SHP77 (cell line): ENCODE measurements at regions not wholly inside any gene's neighbourhood (a gene's known extent, or its start where the extent isn't known, plus 50 kb on each side); places are given as distances from the start of the nearest gene placed in this dataset.
"Not testable (repeated sequence)": the region's sequence is repeated elsewhere in the genome, so short reads cannot be mapped to it uniquely, and the experiment has no call there.

ENCODE experiments used
- DNase-seq, 2 experiments: peaks; one replicate each; lab custom pipeline; 2025; lab: John Stamatoyannopoulos, UW

DNA sequence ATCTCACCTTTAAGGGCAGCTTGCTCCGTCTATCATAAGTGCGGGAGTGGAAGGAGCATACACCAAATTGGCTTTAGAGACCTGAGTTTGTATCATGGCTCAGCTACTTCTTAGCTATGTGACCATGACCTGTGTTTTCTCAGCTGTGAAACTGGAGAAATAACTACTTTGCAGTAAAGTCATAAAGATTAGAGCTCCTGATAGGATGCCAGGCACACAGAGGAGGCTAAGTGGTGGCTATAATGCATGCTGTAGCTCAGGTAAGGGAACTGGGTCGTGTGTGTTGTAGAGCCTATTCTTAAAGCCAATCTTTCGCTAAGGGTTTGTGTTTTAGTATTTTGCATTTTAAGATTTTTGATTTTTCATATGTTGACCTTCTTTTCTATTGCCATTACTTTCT is 451.5 kb upstream of the MAN1A1 start:
- DNase-seq = no peak

DNA sequence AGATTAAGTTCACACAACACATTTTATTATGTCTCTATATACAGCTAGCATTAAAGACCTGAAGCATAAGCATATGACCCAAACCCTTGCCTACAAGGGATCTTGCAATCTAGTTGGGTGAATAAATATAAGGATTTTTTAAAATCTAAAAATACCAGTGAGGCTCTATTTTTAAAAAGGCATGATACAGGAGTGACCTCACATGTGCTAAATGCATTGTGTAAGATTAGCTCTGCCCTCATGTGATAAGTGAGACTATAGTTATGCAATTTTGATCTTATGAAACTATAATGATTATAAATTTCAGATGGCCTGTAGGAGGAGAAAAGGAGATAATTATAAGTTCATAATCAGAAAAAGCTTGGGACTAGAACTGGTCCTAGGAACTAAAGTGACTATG is 451.0 kb upstream of the MAN1A1 start:
- DNase-seq = no peak

DNA sequence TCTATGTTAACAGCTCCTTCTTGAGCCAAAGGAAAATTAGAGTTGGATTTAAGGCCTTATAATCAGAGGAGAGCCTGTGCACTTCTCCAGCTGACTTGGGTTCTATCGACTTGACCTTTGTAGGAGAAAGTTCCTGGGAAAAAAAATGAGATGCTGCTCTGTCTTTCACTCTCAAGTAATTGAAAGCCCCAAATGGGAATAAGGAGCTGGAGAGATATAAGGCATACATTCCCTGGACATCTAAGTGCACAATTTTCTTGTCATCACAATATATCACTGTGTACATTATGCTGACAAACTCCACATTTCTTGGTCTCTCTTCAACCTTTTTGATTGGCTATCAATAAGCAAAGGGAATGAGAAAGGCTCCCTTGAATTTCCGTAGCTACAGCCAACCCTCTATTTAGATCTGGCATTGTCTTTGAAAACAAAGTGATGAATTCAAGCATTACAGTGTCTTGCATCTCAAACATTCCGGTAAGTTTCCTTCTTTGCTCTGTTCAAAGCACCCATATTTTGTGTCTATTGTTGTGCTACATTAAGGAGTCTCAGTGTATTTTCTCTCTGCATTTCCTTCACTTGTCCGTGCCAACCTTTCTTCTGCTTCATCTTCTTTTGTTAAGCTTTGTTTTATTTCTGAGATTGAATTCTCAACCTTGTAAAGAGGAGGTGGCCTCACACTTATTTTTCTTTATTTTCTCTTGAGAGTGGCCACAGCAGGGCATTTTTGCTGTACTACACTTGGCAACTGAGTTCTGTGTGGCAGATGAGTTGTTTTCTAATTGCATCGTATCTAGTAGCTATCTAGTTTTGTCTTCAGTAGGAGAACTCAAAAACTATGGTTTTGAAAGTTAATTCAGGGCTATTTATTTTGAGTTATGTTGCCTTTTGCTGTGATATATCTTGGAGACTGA is 450.3 kb upstream of the MAN1A1 start:
- no peak for DNase-seq

DNA sequence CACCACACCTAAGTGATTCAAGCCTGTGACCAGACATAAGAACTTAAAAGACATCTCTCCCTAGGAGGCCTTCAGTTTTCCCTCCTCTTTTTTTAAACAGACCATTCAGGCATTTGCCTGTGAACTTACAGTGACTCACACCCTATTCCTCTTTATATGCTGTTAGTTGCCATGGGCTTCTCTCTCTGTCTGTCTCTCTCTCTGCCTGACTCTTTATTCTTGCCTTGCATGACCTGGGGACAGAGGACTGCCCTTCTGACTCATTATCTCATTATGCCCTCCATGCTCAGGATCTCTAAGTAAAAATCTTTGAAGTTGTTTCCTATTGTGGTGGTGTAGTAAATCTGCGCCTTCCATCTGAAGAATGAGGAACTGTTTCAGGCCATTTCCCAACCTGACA is 442.2 kb upstream of the MAN1A1 start:
- no peak for DNase-seq

DNA sequence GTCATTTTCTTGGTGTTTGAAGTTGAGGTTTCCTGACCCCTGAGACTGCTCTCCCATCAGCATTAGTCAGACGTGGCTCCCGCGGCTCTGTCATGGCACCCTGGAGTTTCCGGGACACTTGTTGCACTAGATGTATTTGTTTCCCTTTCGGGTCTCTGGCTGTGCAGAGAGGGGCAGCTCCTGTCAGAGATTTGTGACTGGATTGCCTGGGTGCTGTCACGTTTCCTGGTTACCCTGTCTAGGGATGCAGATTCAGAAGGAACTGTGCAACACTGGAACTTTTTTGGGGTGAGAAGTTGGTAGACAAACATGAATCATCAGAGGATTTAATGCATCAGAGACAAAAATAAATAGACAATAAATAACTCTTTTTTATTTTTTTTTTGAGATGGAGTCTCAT is 431.8 kb upstream of the MAN1A1 start:
- DNase-seq = no peak

DNA sequence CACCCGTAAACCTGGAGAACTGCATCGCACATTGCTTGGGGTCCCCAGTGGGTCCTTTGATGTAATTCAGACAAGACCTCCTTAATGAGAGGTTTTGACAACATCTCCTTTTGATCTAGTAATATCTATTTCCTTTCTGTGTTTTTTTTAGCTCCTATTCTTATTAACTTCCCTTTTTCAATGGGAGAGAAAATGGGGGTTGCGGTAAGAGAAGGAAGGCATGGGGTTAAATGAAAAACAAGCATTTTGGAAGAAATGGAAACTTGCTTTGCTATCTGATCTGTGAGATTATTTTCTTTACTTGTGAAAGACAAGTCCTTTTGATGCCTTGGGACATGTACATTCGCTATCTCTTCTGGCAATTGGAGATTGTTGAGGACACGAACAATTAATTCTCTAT is 418.6 kb upstream of the MAN1A1 start:
- DNase-seq = no peak

DNA sequence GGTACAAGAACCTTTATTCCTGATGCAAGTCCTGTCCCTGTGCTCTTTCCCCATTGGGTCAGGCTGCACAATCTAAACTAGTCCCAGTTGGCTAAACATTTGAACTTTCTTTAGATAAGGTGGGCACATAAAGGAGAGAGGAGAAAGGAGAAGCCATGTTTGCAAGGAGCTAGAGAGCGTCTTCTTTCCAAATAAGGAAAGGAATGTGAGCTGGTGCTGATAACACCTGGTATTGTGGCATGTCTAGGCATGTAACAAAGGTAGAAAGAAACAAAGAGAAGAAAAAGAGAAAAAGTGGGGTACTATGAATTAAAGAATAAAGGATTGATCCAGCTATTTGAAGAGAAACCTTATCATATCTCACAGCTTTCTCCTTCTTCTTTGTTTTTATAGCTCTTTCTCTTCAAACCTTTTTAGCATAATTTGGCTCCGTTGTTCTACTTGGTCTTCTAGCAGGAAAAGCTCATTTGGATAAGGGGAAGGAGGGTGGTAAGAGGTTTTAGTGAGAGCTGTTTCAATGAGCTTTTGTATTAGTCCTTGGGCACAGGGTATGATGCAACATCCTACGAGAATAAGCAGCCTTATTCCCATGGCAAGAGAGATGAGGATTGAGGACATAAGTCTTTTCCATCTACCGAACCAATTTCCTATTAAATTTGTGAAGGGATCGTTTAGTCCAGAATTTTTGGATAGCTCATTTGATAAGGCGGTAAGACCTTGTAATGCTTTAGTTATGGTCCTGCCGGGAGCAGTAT is 415.5 kb upstream of the MAN1A1 start:
- no peak for DNase-seq

DNA sequence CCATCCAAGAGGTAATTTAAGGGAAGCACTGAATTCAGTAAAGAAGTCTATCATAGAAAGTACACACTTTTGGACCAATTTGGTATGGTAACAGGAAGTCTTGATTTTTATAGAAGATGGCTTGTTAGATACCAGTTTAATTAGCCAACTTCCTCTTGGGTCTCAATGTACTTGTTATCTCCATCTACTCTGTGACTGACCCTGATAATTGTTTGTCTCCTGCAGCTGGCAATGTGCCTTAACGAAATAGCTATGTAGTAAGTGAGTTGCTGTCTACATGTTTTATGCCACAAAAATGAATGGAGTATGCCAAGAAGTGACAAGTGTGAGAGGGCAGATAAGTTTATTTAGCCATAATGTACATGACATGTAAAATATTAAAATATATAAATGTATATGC is 410.5 kb upstream of the MAN1A1 start:
- DNase-seq = no peak

DNA sequence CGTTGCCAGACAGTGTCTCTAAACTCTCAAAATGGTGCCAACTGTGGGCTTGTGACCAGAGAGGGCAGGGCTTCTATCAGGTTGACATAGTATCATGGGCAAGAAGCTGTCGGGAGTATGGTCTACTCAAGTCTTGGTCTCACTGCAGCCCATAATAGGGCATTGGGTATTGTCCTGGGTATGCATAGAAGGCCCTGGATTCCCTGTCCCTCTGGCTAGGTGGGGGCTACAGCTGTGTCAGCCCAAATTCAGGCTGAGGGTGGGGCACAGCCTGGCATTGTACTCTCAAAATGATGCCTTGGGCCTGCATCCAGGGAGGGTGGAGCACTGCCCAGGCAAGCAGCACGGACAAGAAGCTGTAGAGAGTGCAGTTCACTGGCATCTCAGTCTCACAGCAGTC is 408.8 kb upstream of the MAN1A1 start:
- no peak for DNase-seq

DNA sequence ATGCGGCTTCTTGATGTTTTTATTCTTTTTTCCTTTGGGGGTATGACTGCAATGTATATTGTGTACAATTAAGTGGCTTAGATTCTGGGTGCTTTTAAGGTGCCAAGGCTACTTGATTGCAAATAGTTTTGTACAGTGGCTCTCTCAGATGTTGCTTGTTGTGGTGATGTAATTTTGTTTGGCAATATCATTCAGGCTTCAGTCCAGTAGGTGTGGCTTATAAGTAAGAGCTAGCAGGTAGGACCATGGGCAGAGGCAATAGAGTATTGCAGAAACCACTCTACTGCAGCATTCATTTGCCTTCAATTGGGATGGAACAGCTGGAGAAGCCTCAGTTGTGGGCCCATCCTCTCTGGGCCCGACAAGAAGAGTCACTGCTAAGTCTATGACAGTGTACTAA is 407.9 kb upstream of the MAN1A1 start:
- DNase-seq = no peak

DNA sequence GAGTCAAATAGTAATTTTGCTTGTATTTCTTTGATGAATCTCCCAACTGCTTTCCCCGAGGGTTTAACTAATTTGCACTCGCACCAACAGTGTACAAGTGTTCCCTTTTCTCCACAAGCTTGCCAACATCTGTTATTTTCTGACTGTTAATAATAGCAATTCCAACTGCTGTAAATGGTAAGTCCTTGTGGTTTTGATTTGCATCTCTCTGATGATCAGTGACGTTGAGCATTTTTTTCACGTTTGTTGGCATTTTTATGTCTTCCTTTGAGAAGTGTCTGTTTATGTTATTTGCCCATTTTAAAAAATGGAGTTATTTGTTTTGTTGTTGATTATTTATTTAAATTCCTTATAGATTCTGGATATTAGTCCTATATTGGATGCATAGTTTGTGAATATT is 399.8 kb upstream of the MAN1A1 start:
- DNase-seq = no peak

DNA sequence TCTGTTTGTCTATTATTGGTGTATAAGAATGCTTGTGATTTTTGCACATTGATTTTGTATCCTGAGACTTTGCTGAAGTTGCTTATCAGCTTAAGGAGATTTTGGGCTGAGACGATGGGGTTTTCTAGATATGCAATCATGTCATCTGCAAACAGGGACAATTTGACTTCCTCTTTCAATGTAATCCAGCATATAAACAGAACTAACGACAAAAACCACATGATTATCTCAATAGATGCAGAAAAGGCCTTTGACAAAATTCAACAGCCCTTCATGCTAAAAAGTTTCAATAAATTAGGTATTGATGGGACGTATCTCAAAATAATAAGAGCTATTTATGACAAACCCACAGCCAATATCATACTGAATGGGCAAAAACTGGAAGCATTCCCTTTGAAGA is 399.0 kb upstream of the MAN1A1 start:
- not testable (repeated sequence) for DNase-seq

DNA sequence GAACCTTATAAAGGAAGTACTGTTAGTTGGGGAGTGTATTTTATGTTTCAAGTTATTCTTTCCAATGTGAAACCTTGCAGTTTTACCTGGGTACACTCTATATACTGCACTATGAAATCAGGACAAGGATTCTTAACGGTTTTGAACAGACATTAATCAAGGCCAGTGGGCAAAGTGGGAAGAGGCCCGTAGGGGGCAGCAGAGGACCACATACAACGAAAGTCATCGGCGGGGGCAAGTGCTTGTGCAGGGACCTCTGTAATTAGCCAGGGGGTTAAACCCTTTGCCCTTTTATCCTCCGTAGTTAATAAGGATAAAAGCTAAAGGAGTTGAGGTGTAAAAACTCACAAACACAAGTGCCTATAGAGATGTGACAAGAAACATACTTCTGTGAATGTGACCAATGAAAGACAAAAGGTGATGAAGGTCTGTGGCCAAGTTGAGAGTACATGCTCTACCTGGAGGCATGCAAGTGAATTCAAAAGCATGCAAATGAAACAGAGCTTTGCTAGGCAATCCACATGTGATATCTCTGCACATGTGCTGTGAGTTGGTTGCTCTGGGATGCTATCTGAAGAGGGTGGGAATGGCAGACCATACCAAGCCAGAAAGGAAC is 392.7 kb upstream of the MAN1A1 start:
- DNase-seq = peak; percentile 12 to 51

DNA sequence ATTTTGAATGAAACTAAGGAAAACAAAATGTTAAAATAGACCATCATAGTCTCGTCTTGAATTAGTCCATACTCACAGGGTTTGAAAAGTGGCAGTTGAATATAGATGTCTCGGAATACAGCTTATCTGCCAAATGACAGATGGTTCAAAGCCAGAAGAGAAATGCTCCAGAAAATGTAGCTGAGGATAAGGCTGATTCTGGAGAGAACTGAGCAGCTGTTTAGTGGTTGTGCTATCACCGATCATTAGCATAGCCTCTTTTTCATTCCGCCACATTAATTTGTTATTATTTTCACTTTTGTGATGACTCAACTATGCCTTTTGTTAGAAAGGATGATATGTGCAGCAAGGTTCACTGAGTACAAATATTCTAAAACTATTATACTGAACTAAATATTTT is 390.2 kb upstream of the MAN1A1 start:
- DNase-seq = no peak

DNA sequence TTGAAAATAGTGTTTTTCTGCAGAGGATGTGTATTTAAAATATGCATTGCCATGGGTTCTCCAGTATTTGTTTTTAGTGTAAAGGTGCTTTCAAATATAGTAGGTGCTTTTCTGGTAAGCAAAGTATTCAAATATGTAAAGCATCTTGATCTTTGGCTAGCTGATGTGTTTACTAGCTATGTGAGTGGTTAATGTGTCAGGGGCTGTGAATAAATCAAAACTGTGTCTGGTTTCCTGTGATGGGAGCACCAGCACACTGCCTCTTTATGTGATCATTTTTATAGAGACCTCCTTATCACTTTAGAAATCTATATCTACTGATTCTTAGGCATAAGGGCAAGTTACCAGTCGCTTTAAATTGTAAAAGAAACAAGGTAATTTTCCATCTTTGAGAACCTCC is 388.9 kb upstream of the MAN1A1 start:
- DNase-seq = no peak

DNA sequence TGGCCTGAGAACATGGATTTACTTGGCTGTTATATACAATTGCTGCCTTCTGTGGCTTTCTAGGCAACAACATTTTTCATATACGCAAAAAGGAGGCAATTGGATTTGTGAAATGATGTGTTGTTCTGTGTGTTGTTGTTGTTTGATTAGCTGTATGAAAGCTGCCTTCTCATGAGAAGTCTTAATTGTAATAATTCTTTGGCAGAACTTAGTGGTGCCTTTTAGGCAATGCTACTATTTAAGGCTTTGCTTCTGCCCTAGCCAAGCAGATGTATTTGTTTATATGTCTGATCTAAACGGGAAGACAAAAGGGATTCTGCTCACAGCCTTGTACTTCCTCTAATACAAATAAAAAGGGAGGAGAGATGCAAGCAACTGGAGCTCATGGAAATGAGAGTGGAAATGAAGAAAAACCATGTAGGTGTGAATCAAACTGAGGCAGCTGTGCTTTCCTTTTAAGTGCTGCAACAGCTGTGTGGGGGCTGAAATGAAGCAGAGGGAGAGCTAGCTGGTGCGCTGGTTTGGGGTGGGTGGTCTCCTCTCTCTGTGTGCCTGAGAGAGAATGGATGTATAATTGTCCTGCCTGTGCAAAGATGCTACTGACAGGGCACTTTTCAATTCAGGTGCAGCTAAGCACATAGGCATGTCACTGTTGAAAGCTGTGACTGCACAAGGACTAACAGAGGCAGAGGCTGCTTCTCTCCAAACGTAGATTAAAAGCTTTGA is 386.9 kb upstream of the MAN1A1 start:
- DNase-seq = no peak

DNA sequence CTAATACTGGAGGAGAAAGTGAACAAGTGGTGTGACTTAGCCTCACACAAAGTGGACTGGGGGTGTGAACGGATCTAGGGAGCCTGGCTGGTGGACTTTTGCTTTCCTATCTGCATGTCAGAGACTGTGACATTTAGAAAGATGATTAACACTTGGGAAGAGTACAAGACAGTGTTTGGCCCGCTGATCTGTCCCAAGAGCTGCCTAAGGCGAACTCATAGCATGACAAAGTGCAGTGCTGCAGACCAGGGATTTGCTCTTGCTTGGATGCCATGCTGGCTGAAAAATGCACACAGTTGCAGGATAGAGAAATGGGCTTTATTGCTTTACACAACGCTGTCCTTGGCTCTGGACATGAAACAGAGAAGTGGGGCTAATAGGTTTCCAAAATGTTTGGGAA is 386.0 kb upstream of the MAN1A1 start:
- no peak for DNase-seq

DNA sequence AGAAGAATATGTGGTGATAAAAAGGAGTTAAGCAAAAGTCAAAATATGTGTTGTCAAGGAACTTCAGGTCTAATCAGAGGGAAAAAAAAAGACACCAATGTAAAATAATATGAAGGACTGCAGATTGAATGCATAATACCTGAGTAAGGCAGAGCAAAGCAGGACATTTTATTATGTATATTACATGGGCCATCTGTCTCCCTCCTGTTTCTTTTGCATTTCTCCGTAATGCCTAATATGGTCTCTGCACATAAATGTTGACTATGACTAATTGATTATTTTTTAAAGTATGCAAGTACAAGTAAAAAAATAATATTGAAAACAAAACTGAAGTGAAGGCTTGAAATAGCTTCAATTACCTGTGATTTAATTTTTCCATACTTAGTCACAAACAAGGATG is 384.7 kb upstream of the MAN1A1 start:
- DNase-seq = no peak

DNA sequence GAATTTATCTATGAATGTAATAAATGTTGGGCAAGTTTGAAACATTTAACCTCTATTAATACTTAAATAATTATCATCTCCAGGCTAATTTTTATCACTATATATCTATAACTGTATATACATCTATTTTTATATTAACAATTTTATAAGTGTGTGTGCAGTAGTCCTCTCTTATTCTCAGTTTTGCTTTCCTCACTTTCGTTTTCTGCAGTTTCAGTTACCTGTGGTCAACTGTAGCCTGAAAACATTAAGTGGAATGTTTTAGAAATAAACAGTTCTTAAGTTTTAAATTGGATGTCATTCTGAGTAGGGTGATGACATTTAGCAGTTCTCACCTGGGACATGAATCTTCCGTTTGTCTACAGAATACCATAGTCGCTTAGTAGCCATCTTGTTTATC is 379.4 kb upstream of the MAN1A1 start:
- no peak for DNase-seq

DNA sequence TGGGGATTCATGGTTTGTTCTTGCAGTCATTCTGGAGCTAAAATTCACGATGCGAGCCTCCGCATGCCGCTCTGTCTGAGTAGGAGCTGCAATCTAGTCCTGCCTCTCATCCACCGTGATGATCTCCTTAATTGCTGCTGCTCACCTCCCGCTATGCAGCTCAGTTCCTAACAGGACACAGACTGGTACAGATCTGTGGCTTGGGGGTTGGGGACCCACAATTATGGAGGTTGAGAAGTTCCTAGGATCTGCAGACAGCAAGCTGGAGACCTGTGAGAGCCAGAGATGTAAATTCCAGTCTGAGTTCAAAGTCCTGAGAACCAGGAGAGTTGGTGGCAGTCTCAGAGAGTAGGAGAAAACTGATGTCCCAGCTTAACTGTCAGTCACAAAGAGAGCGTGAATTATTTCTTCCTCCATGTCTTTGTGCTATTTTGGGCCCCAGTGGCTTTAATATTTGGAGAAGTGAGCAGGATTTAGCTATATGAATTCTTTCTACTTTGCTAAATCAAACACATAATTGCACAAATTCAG is 378.7 kb upstream of the MAN1A1 start:
- no peak for DNase-seq

DNA sequence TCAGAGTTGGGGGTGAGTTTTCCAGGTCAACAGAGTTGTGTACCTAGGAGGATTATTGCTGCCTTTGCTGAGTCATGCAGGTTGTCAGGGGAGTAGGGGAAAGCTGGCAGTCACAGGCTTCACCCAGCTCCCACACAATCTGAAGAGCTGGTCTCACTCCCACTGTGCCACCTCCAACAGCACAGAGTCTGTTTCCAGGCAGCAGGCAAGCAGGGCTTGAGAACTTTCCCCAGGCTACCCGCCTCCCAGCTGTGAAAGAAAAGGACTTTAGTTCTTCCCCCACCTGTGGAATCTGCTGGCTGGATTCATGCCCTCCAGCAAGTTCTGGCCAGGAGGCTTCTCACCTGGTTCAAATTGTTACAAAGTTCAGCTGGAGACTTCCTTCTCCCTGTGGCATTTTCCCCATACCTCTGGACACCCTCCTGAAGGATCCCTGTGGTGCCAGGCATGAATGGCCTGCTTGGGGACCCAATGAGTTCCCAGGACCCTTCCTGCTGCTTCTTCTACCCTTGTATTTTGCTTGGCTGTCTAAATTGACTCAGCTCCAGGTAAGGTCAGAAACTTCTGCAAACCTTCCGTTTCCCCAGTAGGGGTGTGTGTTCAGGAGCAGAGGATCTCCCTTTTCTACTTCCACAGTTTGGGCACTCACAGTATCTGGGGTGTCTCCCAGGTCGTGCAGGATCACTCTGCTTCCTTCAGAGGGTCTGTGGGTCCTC is 378.1 kb upstream of the MAN1A1 start:
- DNase-seq = peak in 1 of 2 experiments; percentile 2
